ENCODE measurements at regions not wholly inside any gene's neighbourhood (a gene's known extent, or its start where the extent isn't known, plus 50 kb on each side); places are given as distances from the start of the nearest gene placed in this dataset.

GRCh38 chr12:13463189-13463588 is 266.7 kb downstream of the EMP1 start:
- Histone ChIP-seq H3K36me3 (ENCODE audit: control insufficient read depth in 2 of 2, insufficient read depth in 2 of 2, low read length in 1 of 2) (no peaks in the 10 kb centered on the region), H3K79me2 (ENCODE audit: control insufficient read depth, insufficient read depth, low read length) (no peaks in the 10 kb centered on the region), H3K9ac (ENCODE audit: control insufficient read depth, insufficient read depth, low read length) (no peak overlapping the region), H2AFZ (ENCODE audit: control insufficient read depth, low read depth, low read length) (no peak overlapping the region), H4K20me1 (ENCODE audit: control insufficient read depth, insufficient read depth) (no peaks in the 10 kb centered on the region), H3K4me1 (ENCODE audit: control insufficient read depth, insufficient read depth, low read length) (no peaks in the 10 kb centered on the region), H3K4me3 (no peak overlapping the region), H3K27me3 (replicated peaks in 1 of 2; ENCODE audit: control insufficient read depth in 2 of 2, insufficient read depth in 2 of 2, low read length in 1 of 2) (no peaks in the 10 kb centered on the region; a peak in 1 of 4 replicates), H3K4me2 (ENCODE audit: control insufficient read depth, insufficient read depth) (no peak overlapping the region), H3K27ac (ENCODE audit: control insufficient read depth, insufficient read depth) (no peak overlapping the region), H3K9me3 (replicated peaks; ENCODE audit: control insufficient read depth, insufficient read depth, low read length) (no peaks in the 10 kb centered on the region)
- BruUV-seq (replicated peaks) = no TSS peak
- POLR2A ChIA-PET = no interaction called here
- no peak for FAIRE-seq
- ATAC-seq = no peak
- 0% methylated on average over 2 of the region's 2 CpGs for WGBS (ENCODE audit: insufficient coverage, insufficient replicate concordance, low lambda C conversion rate, missing lambda C conversion rate)
- RAD21 ChIA-PET (ENCODE audit: unreplicated experiment) = no interaction called here
- no peak for DNase-seq (ENCODE audit: low read depth, low spot score)
- TF ChIP-seq ZBTB40 (IDR thresholded peaks at IDR 0.05; ENCODE audit: borderline replicate concordance) (no peak), HSF1 (IDR thresholded peaks at IDR 0.05; ENCODE audit: low read depth, low read length) (no peak), LARP7 (IDR thresholded peaks at IDR 0.05) (no peak)
- SMC1A ChIA-PET (ENCODE audit: uncharacterized antibody, unreplicated experiment) = interaction anchor here (0.7 kb wide), 1 partner anchor 339 kb away, joined by 3 read pairs; no protein-coding TSS in a partner anchor
- intact Hi-C loops (cut with micrococcal nuclease; ENCODE audit: unreplicated experiment) (no loop called here), in situ Hi-C loops (cut with MboI) (no loop called here)
- CTCF ChIA-PET = no interaction called here

All from GM12878 (cell line).